MM.1S (cell line): ENCODE measurements at regions not wholly inside any gene's neighbourhood (a gene's known extent, or its start where the extent isn't known, plus 50 kb on each side); places are given as distances from the start of the nearest gene placed in this dataset.

Source experiments
- DNase-seq: peaks from one replicate; pipeline ENCODE4 v3.0.0-alpha.2; 2015
- H2AFZ ChIP-seq: fragments of 300-600 bp; sonication (generic); 2 replicates; pipeline ENCODE4 v1.6.0; 2016; ENCODE audit warnings: antibody characterized with exemption, low read length
- H3F3A ChIP-seq: fragments of 300-600 bp; sonication (generic); 2 replicates; pipeline ENCODE4 v1.6.1; 2016; ENCODE audit warnings: mild to moderate bottlenecking, antibody characterized with exemption, low read length, moderate library complexity, mixed read lengths; ENCODE audit not compliant: insufficient read depth
- H3K27ac ChIP-seq: fragments of 300-600 bp; sonication (generic); 2 replicates; pipeline ENCODE4 v1.5.1; 2016; ENCODE audit warnings: mild to moderate bottlenecking, low read length
- H3K27me3 ChIP-seq: fragments of 300-600 bp; sonication (generic); replicated peaks from 2 replicates; pipeline ENCODE4 v1.6.0; 2016; ENCODE audit warnings: low read length; ENCODE audit not compliant: insufficient read depth
- H3K36me3 ChIP-seq: fragments of 300-600 bp; sonication (generic); replicated peaks from 2 replicates; pipeline ENCODE4 v1.6.1; 2016; ENCODE audit warnings: mild to moderate bottlenecking, low read length, mixed read lengths; ENCODE audit not compliant: insufficient read depth
- H3K4me1 ChIP-seq: fragments of 300-600 bp; sonication (generic); 2 replicates; pipeline ENCODE4 v1.6.1; 2016; ENCODE audit warnings: low read length, mixed read lengths
- H3K4me2 ChIP-seq: fragments of 300-600 bp; sonication (generic); 2 replicates; pipeline ENCODE4 v1.6.0; 2016; ENCODE audit warnings: low read depth, low read length
- H3K4me3 ChIP-seq: fragments of 300-600 bp; sonication (generic); 2 replicates; pipeline ENCODE4 v1.5.1; 2016; ENCODE audit warnings: low read length, mixed read lengths
- H3K79me2 ChIP-seq: fragments of 300-600 bp; sonication (generic); 2 replicates; pipeline ENCODE4 v1.6.1; 2016; ENCODE audit warnings: mixed run types, low read length, mixed read lengths
- H3K9ac ChIP-seq: fragments of 300-600 bp; sonication (generic); 2 replicates; pipeline ENCODE4 v1.6.1; 2016; ENCODE audit warnings: low read length, mixed read lengths
- H3K9me2 ChIP-seq: fragments of 300-600 bp; sonication (generic); replicated peaks from 2 replicates; pipeline ENCODE4 v1.6.1; 2016; ENCODE audit warnings: mild to moderate bottlenecking, low read length, mixed read lengths; ENCODE audit not compliant: insufficient read depth
- H3K9me3 ChIP-seq: fragments of 300-600 bp; sonication (generic); replicated peaks from 2 replicates; pipeline ENCODE4 v1.6.1; 2016; ENCODE audit warnings: mild to moderate bottlenecking, low read length, mixed read lengths; ENCODE audit not compliant: insufficient read depth
- H4K20me1 ChIP-seq: fragments of 300-600 bp; sonication (generic); 2 replicates; pipeline ENCODE4 v1.6.1; 2016; ENCODE audit warnings: mild to moderate bottlenecking, low read length, moderate library complexity, mixed read lengths; ENCODE audit not compliant: insufficient read depth
- CTCF ChIP-seq: fragments of 300-600 bp; sonication (generic); IDR thresholded peaks from 2 replicates; pipeline ENCODE4 v1.5.1; 2016; ENCODE audit warnings: antibody characterized with exemption, low read length, mixed read lengths
- EZH2 ChIP-seq: fragments of 300-600 bp; sonication (generic); optimal IDR thresholded peaks from 2 replicates; pipeline ENCODE3; 2017; ENCODE audit warnings: low read depth, mild to moderate bottlenecking, antibody characterized with exemption, low read length, mixed read lengths
- EZH2phosphoT487 ChIP-seq: fragments of 300-600 bp; sonication (generic); IDR thresholded peaks from 2 replicates; pipeline ENCODE4 v1.6.1; 2018; ENCODE audit warnings: antibody characterized with exemption, low read length

- H3K4me2 ChIP-seq = no peak overlapping the region
- H3F3A ChIP-seq = no peaks in the 10 kb centered on the region
- no peaks in the 10 kb centered on the region for H3K27me3 ChIP-seq
- no peaks in the 10 kb centered on the region for H3K9me3 ChIP-seq
- H2AFZ ChIP-seq = no peak overlapping the region
- TF ChIP-seq EZH2 (no peak), CTCF (no peak), EZH2phosphoT487 (no peak)
- H3K4me3 ChIP-seq = no peak overlapping the region
- no peak for DNase-seq
- no peak overlapping the region for H3K9ac ChIP-seq
- H4K20me1 ChIP-seq = no peaks in the 10 kb centered on the region
- no peaks in the 10 kb centered on the region for H3K9me2 ChIP-seq
- no peaks in the 10 kb centered on the region for H3K4me1 ChIP-seq
- no peaks in the 10 kb centered on the region for H3K36me3 ChIP-seq
- no peak overlapping the region for H3K27ac ChIP-seq
- no peaks in the 10 kb centered on the region for H3K79me2 ChIP-seq
Observed at GRCh38 chrX:66915893-66916292, 277.0 kb upstream of the EDA2R start.

GRCh38 chrX:66914080-66914479 lies 275.2 kb upstream of the EDA2R start:
- Histone ChIP-seq H3K79me2 (no peaks in the 10 kb centered on the region), H3K9me2 (no peaks in the 10 kb centered on the region), H3K4me1 (no peaks in the 10 kb centered on the region), H2AFZ (no peak overlapping the region), H3F3A (no peaks in the 10 kb centered on the region), H3K27ac (no peak overlapping the region), H3K4me3 (no peak overlapping the region), H3K27me3 (no peaks in the 10 kb centered on the region), H3K36me3 (no peaks in the 10 kb centered on the region), H3K9me3 (no peaks in the 10 kb centered on the region), H4K20me1 (no peaks in the 10 kb centered on the region), H3K9ac (no peak overlapping the region), H3K4me2 (no peak overlapping the region)
- no peak for TF ChIP-seq EZH2
- DNase-seq = no peak

- Histone ChIP-seq H3K4me1 (no peaks in the 10 kb centered on the region), H3K4me3 (no peak overlapping the region), H3K79me2 (no peaks in the 10 kb centered on the region), H3K9me3 (no peaks in the 10 kb centered on the region), H3F3A (no peaks in the 10 kb centered on the region), H3K36me3 (no peaks in the 10 kb centered on the region), H3K9me2 (no peaks in the 10 kb centered on the region), H3K27ac (no peak overlapping the region), H3K9ac (no peak overlapping the region), H2AFZ (no peak overlapping the region), H3K4me2 (no peak overlapping the region), H3K27me3 (no peaks in the 10 kb centered on the region), H4K20me1 (no peaks in the 10 kb centered on the region)
- TF ChIP-seq EZH2 (no peak), EZH2phosphoT487 (no peak), CTCF (no peak)
- DNase-seq = no peak
Observed at GRCh38 chrX:66912417-66912816, 273.5 kb upstream of the EDA2R start.

GRCh38 chrX:66902081-66902480 lies 263.2 kb upstream of the EDA2R start:
- Histone ChIP-seq H2AFZ (no peak overlapping the region), H3K9me3 (no peaks in the 10 kb centered on the region), H3K79me2 (no peaks in the 10 kb centered on the region), H3K9ac (no peak overlapping the region), H3F3A (no peaks in the 10 kb centered on the region), H3K27ac (no peak overlapping the region), H3K36me3 (no peaks in the 10 kb centered on the region), H3K27me3 (no peaks in the 10 kb centered on the region), H3K4me2 (no peak overlapping the region), H3K9me2 (no peaks in the 10 kb centered on the region), H3K4me1 (no peaks in the 10 kb centered on the region), H3K4me3 (no peak overlapping the region), H4K20me1 (no peaks in the 10 kb centered on the region)
- TF ChIP-seq EZH2phosphoT487 = no peak
- TF ChIP-seq EZH2 = no peak
- TF ChIP-seq CTCF = no peak
- DNase-seq = no peak
